Thyroid gland (tissue), 4 donors: ENCODE measurements at regions not wholly inside any gene's neighbourhood (a gene's known extent, or its start where the extent isn't known, plus 50 kb on each side); places are given as distances from the start of the nearest gene placed in this dataset.
A peak's percentile ranks its signal among the peaks of the same experiment; 100 is the strongest.

Experiments
- DNase-seq, 2 donors: peaks; one replicate each; pipeline ENCODE4 v3.0.0-alpha.2; 2019
- H3K27ac ChIP-seq, 3 donors: fragments of 200-600 bp; sonication (generic); 1 replicate in 2 of 3; 2 replicates in 1 of 3; pipeline ENCODE4 v1.5.1; 2016 to 2019; ENCODE audit warnings: mild to moderate bottlenecking in 1 of 3, moderate library complexity in 1 of 3
- H3K27me3 ChIP-seq: fragments of 200-600 bp; sonication (generic); one replicate; pipeline ENCODE4 v1.5.1; 2019
- H3K36me3 ChIP-seq, 2 donors: fragments of 200-600 bp; sonication (generic); one replicate each; pipeline ENCODE4 v1.5.1; 2016 to 2019
- H3K4me1 ChIP-seq, 2 donors: fragments of 200-600 bp; sonication (generic); one replicate each; pipeline ENCODE4 v1.5.1; 2017 to 2019
- H3K4me3 ChIP-seq, 3 donors: fragments of 200-600 bp; sonication (generic); replicated peaks in 1 of 3; 1 replicate in 2 of 3; 2 replicates in 1 of 3; pipeline ENCODE4 v1.5.1; 2016; ENCODE audit warnings: mild to moderate bottlenecking in 1 of 3
- H3K9me3 ChIP-seq: fragments of 200-600 bp; sonication (generic); one replicate; pipeline ENCODE4 v1.5.1; 2017
- CTCF ChIP-seq, 6 experiments: fragments of 200-600 bp in 3 of 6; fragments of 450-650 bp in 3 of 6; sonication (generic) in 3 of 6; IDR thresholded peaks; one replicate each; pipeline ENCODE4 v1.5.1; 2016 to 2019; ENCODE audit warnings: antibody characterized with exemption in 6 of 6, mild to moderate bottlenecking in 2 of 6, inconsistent platforms in 1 of 6, moderate library complexity in 1 of 6
- POLR2A ChIP-seq, 2 donors: fragments of 450-650 bp; IDR thresholded peaks; one replicate each; pipeline ENCODE4 v1.6.1; 2017; ENCODE audit warnings: antibody characterized with exemption in 2 of 2, mild to moderate bottlenecking in 2 of 2, moderate library complexity in 1 of 2
- WGBS, 2 donors: methylation state at CpG; one replicate each; pipeline ENCODE4 v1.1.5; 2017; 5-methylcytosine and 5-hydroxymethylcytosine counted together
- intact Hi-C: fragments of 100-400 bp; cut with DNase I; formaldehyde crosslinking; loops from one replicate; pipeline ENCODE4 v1.15.1; 2023

DNA sequence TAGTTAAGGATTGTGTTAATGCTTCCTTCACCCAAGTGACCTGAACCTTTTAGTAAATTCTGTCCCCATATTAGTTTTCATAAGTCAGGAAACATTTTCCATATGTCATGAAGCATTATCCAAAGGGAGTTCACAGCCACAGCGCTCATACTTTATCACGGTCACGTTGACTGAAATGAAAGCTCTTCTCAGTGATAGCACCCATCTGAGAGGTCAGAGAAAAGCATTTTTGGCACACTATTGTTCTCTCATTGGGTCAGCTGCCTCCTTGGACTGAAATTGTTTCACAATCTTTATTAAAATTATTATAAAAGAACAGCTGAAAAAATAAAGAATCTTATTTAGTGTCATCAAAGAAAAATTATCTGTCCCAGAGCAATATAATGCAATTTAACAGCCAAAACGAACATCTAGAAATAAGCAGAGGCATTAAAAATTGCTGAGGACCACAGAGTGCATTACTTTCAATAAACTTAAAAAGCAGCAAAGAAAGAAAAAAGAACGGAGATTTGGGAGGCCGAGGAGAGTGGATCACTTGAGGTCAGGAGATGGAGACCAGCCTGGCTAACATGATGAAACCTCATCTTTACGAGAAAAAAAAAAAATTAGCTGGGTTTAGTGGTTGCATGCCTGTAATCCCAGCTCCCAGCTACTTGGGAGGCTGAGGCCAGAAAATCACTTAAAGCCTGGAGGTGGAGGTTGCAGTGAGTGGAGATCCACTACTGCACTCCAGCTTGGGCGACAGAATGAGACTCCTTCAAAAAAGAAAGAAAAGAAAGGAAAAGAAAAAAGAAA is 680.8 kb upstream of the FAM241A start:
- no peak overlapping the region for H3K27ac ChIP-seq
- intact Hi-C loops = no loop called here
- H3K4me1 ChIP-seq = no peaks in the 10 kb centered on the region
- H3K9me3 ChIP-seq = no peaks in the 10 kb centered on the region
- no peak for DNase-seq
- TF ChIP-seq CTCF (IDR thresholded peaks at IDR 0.05) (no peak), POLR2A (IDR thresholded peaks at IDR 0.05) (no peak)
- H3K36me3 ChIP-seq = no peaks in the 10 kb centered on the region
- H3K27me3 ChIP-seq = no peaks in the 10 kb centered on the region
- 69 to 74% methylated on average over 8 of the region's 8 CpGs for WGBS, 2 donors
- no peak overlapping the region for H3K4me3 ChIP-seq

DNA sequence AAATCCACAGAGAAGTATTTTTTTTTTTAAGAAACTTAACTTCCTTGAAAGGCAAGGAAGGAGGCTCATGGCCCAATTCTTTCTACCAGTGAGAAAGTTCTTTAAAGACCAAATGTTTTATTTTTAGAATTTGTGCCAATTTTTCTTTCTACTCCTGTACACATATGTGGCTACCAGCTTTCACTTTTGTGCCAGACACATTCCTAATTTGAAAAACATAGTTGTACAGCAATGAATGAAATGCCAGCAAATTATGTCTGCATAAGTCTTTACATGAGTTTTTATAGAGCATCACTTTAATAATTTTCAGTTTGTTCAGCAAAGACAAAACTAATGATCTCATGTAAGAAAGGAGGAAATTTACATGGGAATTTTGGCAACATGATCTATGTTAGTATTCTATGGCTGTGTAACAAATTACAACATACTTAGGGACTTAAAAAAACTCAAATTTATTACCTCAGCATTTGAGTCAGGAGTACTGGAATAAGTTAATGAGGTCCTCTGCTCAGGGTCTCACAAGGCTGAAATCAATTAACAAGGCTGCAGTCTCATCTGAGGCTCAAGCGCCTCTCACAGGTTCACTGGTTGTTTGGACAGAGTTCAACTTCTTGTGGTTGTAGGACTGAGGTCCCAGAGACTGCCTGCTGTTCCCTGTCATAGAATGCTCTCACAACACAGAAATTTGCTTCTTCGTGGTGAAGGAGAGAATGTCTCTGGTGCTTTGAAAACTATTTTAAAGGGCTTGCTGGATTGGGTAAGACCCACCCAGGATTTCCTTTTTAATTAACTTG is 678.2 kb upstream of the FAM241A start:
- Histone ChIP-seq H3K9me3 (no peaks in the 10 kb centered on the region), H3K27me3 (no peaks in the 10 kb centered on the region), H3K4me1 (no peaks in the 10 kb centered on the region), H3K4me3 (no peak overlapping the region), H3K36me3 (no peaks in the 10 kb centered on the region), H3K27ac (no peak overlapping the region)
- TF ChIP-seq POLR2A (IDR thresholded peaks at IDR 0.05) (no peak), CTCF (IDR thresholded peaks at IDR 0.05) (no peak)
- 76 to 78% methylated on average over 2 of the region's 2 CpGs for WGBS, 2 donors
- no peak for DNase-seq
- intact Hi-C loops = no loop called here

DNA sequence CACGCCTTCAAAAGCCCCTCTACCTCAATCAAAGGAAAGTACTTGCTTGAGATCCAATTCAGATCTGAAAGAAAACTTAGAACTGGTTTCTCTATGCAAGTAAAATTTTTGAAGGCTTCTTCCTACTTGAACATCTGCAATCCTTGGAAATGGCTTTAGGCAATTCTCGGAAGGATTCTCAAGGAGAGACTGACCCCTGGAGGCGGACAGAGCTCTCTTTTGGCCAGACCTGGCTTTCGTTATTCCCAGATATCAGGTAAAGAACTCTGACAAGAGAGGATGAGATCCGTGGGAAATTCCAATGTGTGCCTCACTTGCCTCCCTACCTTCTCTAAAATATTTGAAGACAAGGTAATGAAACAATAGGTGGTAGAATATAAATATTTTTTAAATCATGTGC is 670.3 kb upstream of the FAM241A start:
- Histone ChIP-seq H3K4me3 (no peak overlapping the region), H3K9me3 (no peaks in the 10 kb centered on the region), H3K36me3 (no peaks in the 10 kb centered on the region), H3K4me1 (no peaks in the 10 kb centered on the region), H3K27ac (no peak overlapping the region), H3K27me3 (no peaks in the 10 kb centered on the region)
- WGBS, 2 donors = 18 to 19% methylated on average over 5 of the region's 5 CpGs
- intact Hi-C loops = no loop called here
- TF ChIP-seq CTCF (IDR thresholded peaks at IDR 0.05) (peak in 4 of 6 experiments; percentile 34 to 63 (median 53)), POLR2A (IDR thresholded peaks at IDR 0.05) (no peak)
- DNase-seq = peak; percentile 33 to 46

GRCh38 chr4:111475666-111476065 is 669.6 kb upstream of the FAM241A start:
- intact Hi-C loops = no loop called here
- Histone ChIP-seq H3K27ac (no peak overlapping the region), H3K4me3 (no peak overlapping the region), H3K36me3 (no peaks in the 10 kb centered on the region), H3K9me3 (no peaks in the 10 kb centered on the region), H3K4me1 (no peaks in the 10 kb centered on the region), H3K27me3 (no peaks in the 10 kb centered on the region)
- no peak for DNase-seq
- no peak for TF ChIP-seq POLR2A (IDR thresholded peaks at IDR 0.05)
- no peak for TF ChIP-seq CTCF (IDR thresholded peaks at IDR 0.05)
- 64 to 68% methylated on average over 1 of the region's 1 CpG for WGBS, 2 donors

- Histone ChIP-seq H3K36me3 (no peaks in the 10 kb centered on the region), H3K4me3 (no peak overlapping the region), H3K9me3 (no peaks in the 10 kb centered on the region), H3K27me3 (no peaks in the 10 kb centered on the region), H3K4me1 (no peaks in the 10 kb centered on the region), H3K27ac (no peak overlapping the region)
- TF ChIP-seq POLR2A (IDR thresholded peaks at IDR 0.05) (no peak), CTCF (IDR thresholded peaks at IDR 0.05) (no peak)
- no peak for DNase-seq
- intact Hi-C loops = no loop called here
Measured at GRCh38 chr4:111480510-111480909, 664.7 kb upstream of the FAM241A start.
